ENCODE measurements at regions not wholly inside any gene's neighbourhood (a gene's known extent, or its start where the extent isn't known, plus 50 kb on each side); places are given as distances from the start of the nearest gene placed in this dataset.
"Not testable (repeated sequence)": the region's sequence is repeated elsewhere in the genome, so short reads cannot be mapped to it uniquely, and the experiment has no call there.

- DNase-seq (ENCODE audit: missing footprints) (no peak), ATAC-seq (no peak)
- intact Hi-C loops (cut with DNase I): no loop called here
These were observed 129.1 kb downstream of the KBTBD8 start for GRCh38 chr3:67127254-67127653.

- DNase-seq (ENCODE audit: missing footprints) (no peak), ATAC-seq (no peak)
- intact Hi-C loops (cut with DNase I): no loop called here
These were observed 144.3 kb downstream of the KBTBD8 start for GRCh38 chr3:67142432-67142831.

GRCh38 chr3:67145738-67146137 is 147.6 kb downstream of the KBTBD8 start:
- DNase-seq (ENCODE audit: missing footprints) (no peak), ATAC-seq (no peak)
- intact Hi-C loops (cut with DNase I): no loop called here

- ATAC-seq: no peak
- intact Hi-C loops (cut with DNase I): no loop called here
- no peak for DNase-seq (ENCODE audit: missing footprints)
These were observed 156.3 kb downstream of the KBTBD8 start for GRCh38 chr3:67154429-67154828.

- DNase-seq (ENCODE audit: missing footprints) (no peak), ATAC-seq (no peak)
- intact Hi-C loops (cut with DNase I): no loop called here
These were observed 169.4 kb downstream of the KBTBD8 start for GRCh38 chr3:67167481-67167880.

- ATAC-seq (no peak), DNase-seq (ENCODE audit: missing footprints) (no peak)
- intact Hi-C loops (cut with DNase I): no loop called here
These were observed 173.7 kb downstream of the KBTBD8 start for GRCh38 chr3:67171841-67172240.

GRCh38 chr3:67173130-67173529 is 175.0 kb downstream of the KBTBD8 start:
- ATAC-seq; DNase-seq (ENCODE audit: missing footprints); intact Hi-C loops (cut with DNase I): not testable (repeated sequence)

- DNase-seq (ENCODE audit: missing footprints): no peak
- intact Hi-C loops (cut with DNase I): no loop called here
- ATAC-seq: no peak
These were observed 178.3 kb downstream of the KBTBD8 start for GRCh38 chr3:67176396-67176795.

GRCh38 chr3:67192466-67192865 is 194.4 kb downstream of the KBTBD8 start:
- DNase-seq (ENCODE audit: missing footprints) (no peak), ATAC-seq (no peak)
- intact Hi-C loops (cut with DNase I): no loop called here

- DNase-seq (ENCODE audit: missing footprints): no peak
- intact Hi-C loops (cut with DNase I): no loop called here
- no peak for ATAC-seq
These were observed 198.6 kb downstream of the KBTBD8 start for GRCh38 chr3:67196677-67197076.

GRCh38 chr3:67198374-67198773 is 200.3 kb downstream of the KBTBD8 start:
- intact Hi-C loops (cut with DNase I): no loop called here
- no peak for ATAC-seq
- no peak for DNase-seq (ENCODE audit: missing footprints)

GRCh38 chr3:67200618-67201017 is 202.5 kb downstream of the KBTBD8 start:
- intact Hi-C loops (cut with DNase I): no loop called here
- ATAC-seq: no peak
- no peak for DNase-seq (ENCODE audit: missing footprints)

- ATAC-seq: no peak
- no peak for DNase-seq (ENCODE audit: missing footprints)
These were observed 202.9 kb downstream of the KBTBD8 start for GRCh38 chr3:67201026-67201425.

GRCh38 chr3:67202053-67202452 is 203.9 kb downstream of the KBTBD8 start:
- ATAC-seq (no peak), DNase-seq (ENCODE audit: missing footprints) (no peak)
- intact Hi-C loops (cut with DNase I): no loop called here

More at GRCh38 chr3:67201026-67201425, 202.9 kb downstream of the KBTBD8 start:
- intact Hi-C loops (cut with DNase I): no loop called here

GRCh38 chr3:67204951-67205350 is 206.8 kb downstream of the KBTBD8 start:
- ATAC-seq: no peak
- intact Hi-C loops (cut with DNase I): no loop called here
- DNase-seq (ENCODE audit: missing footprints): no peak

GRCh38 chr3:67215690-67216089 is 217.6 kb downstream of the KBTBD8 start:
- DNase-seq (ENCODE audit: missing footprints): no peak
- intact Hi-C loops (cut with DNase I): no loop called here
- no peak for ATAC-seq

- intact Hi-C loops (cut with DNase I): no loop called here
- ATAC-seq: no peak
- no peak for DNase-seq (ENCODE audit: missing footprints)
These were observed 228.9 kb downstream of the KBTBD8 start for GRCh38 chr3:67227030-67227429.

GRCh38 chr3:67228136-67228535 is 230.0 kb downstream of the KBTBD8 start:
- intact Hi-C loops (cut with DNase I): no loop called here
- DNase-seq (ENCODE audit: missing footprints) (no peak), ATAC-seq (no peak)

GRCh38 chr3:67232642-67233041 is 234.5 kb downstream of the KBTBD8 start:
- intact Hi-C loops (cut with DNase I): no loop called here
- no peak for ATAC-seq

GRCh38 chr3:67239353-67239752 is 241.2 kb downstream of the KBTBD8 start:
- DNase-seq (ENCODE audit: missing footprints) (no peak), ATAC-seq (no peak)
- intact Hi-C loops (cut with DNase I): no loop called here

More at GRCh38 chr3:67232642-67233041, 234.5 kb downstream of the KBTBD8 start:
- no peak for DNase-seq (ENCODE audit: missing footprints)

GRCh38 chr3:67241084-67241483 is 243.0 kb downstream of the KBTBD8 start:
- ATAC-seq (no peak), DNase-seq (ENCODE audit: missing footprints) (no peak)

GRCh38 chr3:67244130-67244529 is 246.0 kb downstream of the KBTBD8 start:
- DNase-seq (ENCODE audit: missing footprints): no peak
- intact Hi-C loops (cut with DNase I): no loop called here
- ATAC-seq: no peak

More at GRCh38 chr3:67241084-67241483, 243.0 kb downstream of the KBTBD8 start:
- intact Hi-C loops (cut with DNase I): no loop called here

Measured in Right ventricle myocardium inferior (tissue), 1 donor.